ENCODE measurements at regions not wholly inside any gene's neighbourhood (a gene's known extent, or its start where the extent isn't known, plus 50 kb on each side); places are given as distances from the start of the nearest gene placed in this dataset.

DNA sequence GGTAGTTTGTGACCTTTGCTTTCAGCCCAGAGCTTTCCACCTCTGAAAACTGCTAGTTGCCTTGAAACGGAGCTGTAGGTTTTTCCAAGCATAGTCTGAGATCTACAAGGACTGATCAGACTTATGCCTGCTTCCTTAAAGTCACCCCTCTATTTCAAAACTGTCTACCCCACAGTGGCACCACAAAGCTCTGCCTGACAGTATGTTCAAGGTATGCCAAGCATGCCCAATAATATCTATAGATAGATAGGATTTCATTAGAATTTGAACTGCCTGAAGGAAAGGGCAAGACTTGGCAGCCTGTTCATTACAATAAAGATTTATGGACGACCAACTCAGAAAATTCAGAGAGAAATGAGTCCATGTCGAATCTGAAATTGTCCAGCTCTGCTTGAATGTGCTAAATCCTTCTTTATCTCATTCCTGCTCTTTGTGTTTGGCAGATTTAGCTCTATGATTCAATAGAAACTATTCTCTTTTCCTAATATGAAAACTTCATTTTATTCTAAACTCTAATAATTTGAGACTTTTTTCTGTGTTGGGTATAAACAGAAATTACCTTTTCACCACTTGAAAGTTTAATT, 227.6 kb upstream of the TBC1D5 start:
- H3K4me1 ChIP-seq = no peaks in the 10 kb centered on the region
- H3K4me3 ChIP-seq = no peak overlapping the region
- H3K9me3 ChIP-seq = no peaks in the 10 kb centered on the region
- no peaks in the 10 kb centered on the region for H3K27me3 ChIP-seq
- in situ Hi-C loops (cut with MboI; ENCODE audit: low sequenced_read_pairs in 4 of 4) (no loop called here), intact Hi-C loops (cut with DNase I; ENCODE audit: low total_unique reads) (no loop called here)
- H3K27ac ChIP-seq = no peak overlapping the region
- DNase-seq (no peak), ATAC-seq (no peak)
- no peaks in the 10 kb centered on the region for H3K36me3 ChIP-seq
- no peak for TF ChIP-seq POLR2A (IDR thresholded peaks at IDR 0.05)
- TF ChIP-seq, protein P1, sequence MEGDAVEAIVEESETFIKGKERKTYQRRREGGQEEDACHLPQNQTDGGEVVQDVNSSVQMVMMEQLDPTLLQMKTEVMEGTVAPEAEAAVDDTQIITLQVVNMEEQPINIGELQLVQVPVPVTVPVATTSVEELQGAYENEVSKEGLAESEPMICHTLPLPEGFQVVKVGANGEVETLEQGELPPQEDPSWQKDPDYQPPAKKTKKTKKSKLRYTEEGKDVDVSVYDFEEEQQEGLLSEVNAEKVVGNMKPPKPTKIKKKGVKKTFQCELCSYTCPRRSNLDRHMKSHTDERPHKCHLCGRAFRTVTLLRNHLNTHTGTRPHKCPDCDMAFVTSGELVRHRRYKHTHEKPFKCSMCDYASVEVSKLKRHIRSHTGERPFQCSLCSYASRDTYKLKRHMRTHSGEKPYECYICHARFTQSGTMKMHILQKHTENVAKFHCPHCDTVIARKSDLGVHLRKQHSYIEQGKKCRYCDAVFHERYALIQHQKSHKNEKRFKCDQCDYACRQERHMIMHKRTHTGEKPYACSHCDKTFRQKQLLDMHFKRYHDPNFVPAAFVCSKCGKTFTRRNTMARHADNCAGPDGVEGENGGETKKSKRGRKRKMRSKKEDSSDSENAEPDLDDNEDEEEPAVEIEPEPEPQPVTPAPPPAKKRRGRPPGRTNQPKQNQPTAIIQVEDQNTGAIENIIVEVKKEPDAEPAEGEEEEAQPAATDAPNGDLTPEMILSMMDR (IDR thresholded peaks at IDR 0.05 in 4 of 5, conservative IDR thresholded peaks at IDR 0.05 in 1 of 5) = no peak

DNA sequence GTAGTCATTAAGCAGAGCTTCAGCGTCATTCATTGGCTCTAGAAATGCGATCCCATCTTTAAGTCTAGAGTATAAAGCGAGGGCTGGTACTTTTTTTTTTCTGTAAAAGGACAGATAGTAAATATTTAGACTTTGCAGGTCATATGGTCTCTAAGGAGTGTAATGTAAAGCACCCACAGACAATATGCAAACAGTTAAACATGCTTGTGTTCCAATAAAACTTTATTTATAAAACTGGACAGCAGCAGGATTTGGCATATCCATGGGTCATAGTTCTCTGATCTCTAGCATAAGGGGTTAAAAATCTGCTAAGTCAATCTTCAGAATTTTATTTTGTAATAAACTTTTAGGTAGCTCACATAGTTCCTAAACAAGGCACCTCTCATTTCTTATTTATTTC, 226.8 kb upstream of the TBC1D5 start:
- TF ChIP-seq POLR2A (IDR thresholded peaks at IDR 0.05) = no peak
- TF ChIP-seq, protein P1 (IDR thresholded peaks at IDR 0.05 in 4 of 5, conservative IDR thresholded peaks at IDR 0.05 in 1 of 5) = no peak
- H3K4me3 ChIP-seq = no peak overlapping the region
- no peak for ATAC-seq
- intact Hi-C loops (cut with DNase I; ENCODE audit: low total_unique reads) (no loop called here), in situ Hi-C loops (cut with MboI; ENCODE audit: low sequenced_read_pairs in 4 of 4) (no loop called here)
- no peak overlapping the region for H3K27ac ChIP-seq
- H3K36me3 ChIP-seq = no peaks in the 10 kb centered on the region
- H3K4me1 ChIP-seq = no peaks in the 10 kb centered on the region
- no peak for DNase-seq
- H3K27me3 ChIP-seq = no peaks in the 10 kb centered on the region
- no peaks in the 10 kb centered on the region for H3K9me3 ChIP-seq

GRCh38 chr3:17967953-17968607, 225.6 kb upstream of the TBC1D5 start:
- no peak for TF ChIP-seq POLR2A (IDR thresholded peaks at IDR 0.05)
- TF ChIP-seq, protein P1 (IDR thresholded peaks at IDR 0.05 in 4 of 5, conservative IDR thresholded peaks at IDR 0.05 in 1 of 5) = no peak
- in situ Hi-C loops (cut with MboI; ENCODE audit: low sequenced_read_pairs in 4 of 4) = no loop called here
- H3K4me3 ChIP-seq = no peak overlapping the region
- DNase-seq (no peak), ATAC-seq (no peak)
- no peak overlapping the region for H3K27ac ChIP-seq
- no peaks in the 10 kb centered on the region for H3K9me3 ChIP-seq
- no peaks in the 10 kb centered on the region for H3K36me3 ChIP-seq
- intact Hi-C loops (cut with DNase I; ENCODE audit: low total_unique reads) = no loop called here
- no peaks in the 10 kb centered on the region for H3K4me1 ChIP-seq
- no peaks in the 10 kb centered on the region for H3K27me3 ChIP-seq

DNA sequence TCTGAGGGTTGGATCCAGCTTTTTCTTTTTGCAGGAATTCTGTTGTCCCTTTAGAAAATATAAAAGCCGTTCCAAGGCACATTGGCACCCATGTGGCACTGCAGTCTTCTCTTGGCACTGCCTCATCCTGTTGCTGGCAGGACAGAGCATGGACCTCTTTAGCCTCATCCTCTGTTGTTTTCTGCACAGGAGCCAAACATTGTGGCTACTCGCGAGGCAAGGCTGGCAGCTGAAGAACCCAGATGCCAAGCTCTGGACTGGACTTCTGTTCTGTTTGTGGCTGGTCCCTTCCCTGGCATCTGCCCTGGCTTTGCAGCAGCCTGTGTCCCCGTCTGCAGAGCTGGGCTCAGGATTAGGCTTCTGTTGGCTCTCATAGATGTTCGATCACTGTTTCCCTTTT, 224.7 kb upstream of the TBC1D5 start:
- no peaks in the 10 kb centered on the region for H3K9me3 ChIP-seq
- H3K27me3 ChIP-seq = no peaks in the 10 kb centered on the region
- H3K27ac ChIP-seq = no peak overlapping the region
- DNase-seq (no peak), ATAC-seq (no peak)
- TF ChIP-seq POLR2A (IDR thresholded peaks at IDR 0.05) = no peak
- TF ChIP-seq, protein P1 (IDR thresholded peaks at IDR 0.05 in 4 of 5, conservative IDR thresholded peaks at IDR 0.05 in 1 of 5) = no peak
- H3K36me3 ChIP-seq = no peaks in the 10 kb centered on the region
- intact Hi-C loops (cut with DNase I; ENCODE audit: low total_unique reads) (no loop called here), in situ Hi-C loops (cut with MboI; ENCODE audit: low sequenced_read_pairs in 4 of 4) (no loop called here)
- no peaks in the 10 kb centered on the region for H3K4me1 ChIP-seq
- H3K4me3 ChIP-seq = no peak overlapping the region

- no peak for TF ChIP-seq POLR2A (IDR thresholded peaks at IDR 0.05)
- TF ChIP-seq, protein P1 (IDR thresholded peaks at IDR 0.05 in 4 of 5, conservative IDR thresholded peaks at IDR 0.05 in 1 of 5) = no peak
- no peaks in the 10 kb centered on the region for H3K9me3 ChIP-seq
- H3K27ac ChIP-seq = no peak overlapping the region
- no peaks in the 10 kb centered on the region for H3K36me3 ChIP-seq
- DNase-seq (no peak), ATAC-seq (no peak)
- no peaks in the 10 kb centered on the region for H3K27me3 ChIP-seq
- in situ Hi-C loops (cut with MboI; ENCODE audit: low sequenced_read_pairs in 4 of 4) = no loop called here
- no peak overlapping the region for H3K4me3 ChIP-seq
- intact Hi-C loops (cut with DNase I; ENCODE audit: low total_unique reads) = no loop called here
- H3K4me1 ChIP-seq = no peaks in the 10 kb centered on the region
Measured at GRCh38 chr3:17965331-17965730, 222.9 kb upstream of the TBC1D5 start.
